ENCODE measurements at regions not wholly inside any gene's neighbourhood (a gene's known extent, or its start where the extent isn't known, plus 50 kb on each side); places are given as distances from the start of the nearest gene placed in this dataset.
"Not testable (repeated sequence)": the region's sequence is repeated elsewhere in the genome, so short reads cannot be mapped to it uniquely, and the experiment has no call there.

DNA sequence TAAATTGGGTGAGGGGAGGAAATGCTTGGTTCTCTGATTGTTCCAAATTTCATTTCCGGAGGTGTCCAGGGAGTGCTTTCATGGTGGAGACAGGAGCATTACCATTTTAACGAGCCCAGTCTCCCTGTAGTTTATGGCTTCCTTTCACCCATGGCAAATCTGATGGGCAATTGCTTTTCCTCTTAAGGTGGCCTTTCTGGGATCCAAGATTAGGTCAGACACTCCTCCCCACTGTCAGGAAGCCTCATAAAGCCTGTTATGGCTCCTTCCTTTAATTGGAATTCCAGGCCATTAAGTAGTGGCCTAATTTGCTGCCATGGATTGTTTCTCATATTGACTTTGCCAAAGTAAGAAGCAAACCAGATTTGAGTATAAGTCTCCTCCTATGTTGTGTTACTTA, 157.8 kb downstream of the PDCD6IP start:
- no peak for DNase-seq (ENCODE audit: low read depth)
- H3K4me3 ChIP-seq (ENCODE audit: low read length), result no peak overlapping the region
- TF ChIP-seq, protein P1, sequence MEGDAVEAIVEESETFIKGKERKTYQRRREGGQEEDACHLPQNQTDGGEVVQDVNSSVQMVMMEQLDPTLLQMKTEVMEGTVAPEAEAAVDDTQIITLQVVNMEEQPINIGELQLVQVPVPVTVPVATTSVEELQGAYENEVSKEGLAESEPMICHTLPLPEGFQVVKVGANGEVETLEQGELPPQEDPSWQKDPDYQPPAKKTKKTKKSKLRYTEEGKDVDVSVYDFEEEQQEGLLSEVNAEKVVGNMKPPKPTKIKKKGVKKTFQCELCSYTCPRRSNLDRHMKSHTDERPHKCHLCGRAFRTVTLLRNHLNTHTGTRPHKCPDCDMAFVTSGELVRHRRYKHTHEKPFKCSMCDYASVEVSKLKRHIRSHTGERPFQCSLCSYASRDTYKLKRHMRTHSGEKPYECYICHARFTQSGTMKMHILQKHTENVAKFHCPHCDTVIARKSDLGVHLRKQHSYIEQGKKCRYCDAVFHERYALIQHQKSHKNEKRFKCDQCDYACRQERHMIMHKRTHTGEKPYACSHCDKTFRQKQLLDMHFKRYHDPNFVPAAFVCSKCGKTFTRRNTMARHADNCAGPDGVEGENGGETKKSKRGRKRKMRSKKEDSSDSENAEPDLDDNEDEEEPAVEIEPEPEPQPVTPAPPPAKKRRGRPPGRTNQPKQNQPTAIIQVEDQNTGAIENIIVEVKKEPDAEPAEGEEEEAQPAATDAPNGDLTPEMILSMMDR (conservative IDR thresholded peaks at IDR 0.05; ENCODE audit: low read depth, low read length), result no peak

DNA sequence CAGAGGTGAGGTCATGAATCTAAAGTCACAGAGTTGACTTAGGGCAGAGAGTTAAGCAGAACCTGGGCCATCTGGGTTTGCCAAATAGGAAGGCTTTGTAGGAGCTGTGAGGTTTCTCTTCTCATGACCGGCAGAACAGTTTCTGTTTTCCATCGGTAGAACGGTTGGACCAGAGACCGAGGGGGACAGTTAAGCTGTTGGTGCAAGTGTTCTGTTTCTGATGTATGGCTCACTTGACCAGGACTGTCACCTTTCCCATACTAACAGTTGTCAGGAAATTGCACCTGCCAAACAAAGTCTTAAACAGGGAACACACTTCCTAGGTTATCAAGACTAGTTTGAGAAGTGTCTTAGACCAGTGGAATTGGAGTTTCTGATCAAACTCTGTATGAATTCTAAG, 158.3 kb downstream of the PDCD6IP start:
- DNase-seq (ENCODE audit: low read depth), result no peak
- TF ChIP-seq, protein P1 (conservative IDR thresholded peaks at IDR 0.05; ENCODE audit: low read depth, low read length), result no peak

DNA sequence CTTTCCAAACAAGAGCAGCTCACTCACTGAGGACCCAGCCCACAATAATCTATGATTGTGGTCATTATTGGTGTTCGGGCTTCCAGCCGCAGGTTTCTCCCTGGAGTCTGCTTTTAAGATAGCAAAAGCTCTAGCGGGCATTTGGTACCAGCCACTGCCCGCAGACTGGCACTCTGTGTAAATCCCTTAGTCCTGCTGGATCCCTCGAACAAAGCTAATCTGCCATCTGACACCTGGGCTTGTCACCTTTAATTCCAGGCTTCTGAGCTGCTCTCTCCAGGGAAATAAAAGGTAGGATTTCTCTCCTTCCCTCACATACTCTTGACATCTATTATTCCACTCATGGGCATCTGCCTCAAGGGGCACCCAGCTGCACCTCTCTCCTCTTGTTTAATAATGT, 158.7 kb downstream of the PDCD6IP start:
- TF ChIP-seq, protein P1 (conservative IDR thresholded peaks at IDR 0.05; ENCODE audit: low read depth, low read length), result no peak
- H3K4me3 ChIP-seq (ENCODE audit: low read length), result no peak overlapping the region
- no peak for DNase-seq (ENCODE audit: low read depth)

More for the DNA sequence above, 158.3 kb downstream of the PDCD6IP start:
- no peak overlapping the region for H3K4me3 ChIP-seq (ENCODE audit: low read length)

DNA sequence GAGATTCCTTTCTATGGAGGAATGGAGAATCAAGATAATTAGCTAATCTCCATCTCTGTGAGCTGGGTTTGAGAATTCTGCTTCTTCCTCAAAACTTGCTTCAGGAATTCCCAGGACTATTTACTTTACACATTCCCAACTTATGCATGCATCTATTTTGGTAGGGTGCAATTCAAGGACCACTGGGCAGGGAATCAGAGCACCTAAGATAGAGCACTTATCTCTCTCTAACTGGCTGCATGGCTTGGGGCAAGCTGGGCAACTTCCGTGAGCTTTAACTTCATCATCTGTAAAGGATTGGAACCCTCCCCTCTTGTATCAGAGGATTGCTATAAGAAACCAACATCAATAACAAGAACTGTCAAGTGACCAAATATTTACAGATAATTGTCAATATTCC, 160.2 kb downstream of the PDCD6IP start:
- no peak for DNase-seq (ENCODE audit: low read depth)
- H3K4me3 ChIP-seq (ENCODE audit: low read length), result no peak overlapping the region
- TF ChIP-seq, protein P1 (conservative IDR thresholded peaks at IDR 0.05; ENCODE audit: low read depth, low read length), result no peak

DNA sequence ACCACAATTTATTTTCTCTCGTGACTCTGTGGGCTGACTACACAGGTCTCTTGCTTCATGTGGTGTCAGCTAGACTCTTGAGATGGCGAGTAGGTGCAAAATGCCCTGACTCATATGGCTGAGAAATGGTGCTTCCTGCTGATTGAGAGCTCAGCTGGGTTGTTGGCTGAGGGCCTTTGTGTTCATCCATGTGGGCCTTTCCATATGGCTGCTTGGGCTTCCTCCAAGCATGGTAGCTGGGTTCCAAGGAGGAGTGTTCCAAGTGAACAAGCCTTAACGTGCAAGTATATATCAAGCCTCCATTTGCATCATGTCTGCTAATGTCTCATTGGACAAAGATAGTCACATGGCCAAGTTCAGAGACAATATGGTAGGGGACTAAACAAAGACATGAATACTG, 164.0 kb downstream of the PDCD6IP start:
- DNase-seq (ENCODE audit: low read depth), result no peak
- TF ChIP-seq, protein P1 (conservative IDR thresholded peaks at IDR 0.05; ENCODE audit: low read depth, low read length), result no peak
- H3K4me3 ChIP-seq (ENCODE audit: low read length), result no peak overlapping the region

DNA sequence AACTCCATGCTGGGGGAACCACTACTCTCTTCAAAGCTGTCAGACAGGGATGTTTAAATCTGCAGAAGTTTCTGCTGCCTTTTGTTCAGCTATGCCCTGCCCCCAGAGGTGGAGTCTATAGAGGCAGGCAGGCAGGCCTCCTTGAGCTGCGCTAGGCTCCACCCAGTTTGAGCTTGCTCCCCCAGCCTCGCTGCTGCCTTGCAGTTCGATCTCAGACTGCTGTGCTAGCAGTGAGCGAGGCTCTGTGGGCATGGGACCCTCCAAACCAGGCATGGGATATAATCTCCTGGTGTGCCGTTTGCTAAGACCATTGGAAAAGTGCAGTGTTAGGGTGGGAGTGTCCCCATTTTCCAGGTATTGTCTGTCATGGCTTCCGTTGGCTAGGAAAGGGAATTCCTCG, 171.8 kb downstream of the PDCD6IP start:
- H3K4me3 ChIP-seq (ENCODE audit: low read length); DNase-seq (ENCODE audit: low read depth): not testable (repeated sequence)

DNA sequence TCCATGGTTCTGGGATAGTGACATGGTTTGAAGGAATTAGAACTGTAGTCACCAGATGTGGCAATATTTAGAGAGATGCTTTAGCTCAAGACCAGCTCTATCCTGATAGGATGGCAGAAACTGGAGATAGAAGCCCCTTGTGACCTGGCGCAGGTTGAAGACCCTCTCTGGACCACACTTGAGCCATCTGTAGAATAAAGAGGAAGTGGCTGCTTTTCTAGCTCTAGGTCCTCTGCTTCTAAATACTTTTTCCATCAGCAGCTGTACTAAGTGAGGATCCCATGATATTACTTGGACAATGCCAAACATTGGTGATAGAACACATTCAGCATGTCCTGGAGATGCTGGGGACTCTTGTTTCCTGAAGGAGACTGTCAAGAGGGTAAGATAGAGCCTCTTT, 172.6 kb downstream of the PDCD6IP start:
- TF ChIP-seq, protein P1 (conservative IDR thresholded peaks at IDR 0.05; ENCODE audit: low read depth, low read length), result no peak
- H3K4me3 ChIP-seq (ENCODE audit: low read length), result no peak overlapping the region
- DNase-seq (ENCODE audit: low read depth), result no peak

DNA sequence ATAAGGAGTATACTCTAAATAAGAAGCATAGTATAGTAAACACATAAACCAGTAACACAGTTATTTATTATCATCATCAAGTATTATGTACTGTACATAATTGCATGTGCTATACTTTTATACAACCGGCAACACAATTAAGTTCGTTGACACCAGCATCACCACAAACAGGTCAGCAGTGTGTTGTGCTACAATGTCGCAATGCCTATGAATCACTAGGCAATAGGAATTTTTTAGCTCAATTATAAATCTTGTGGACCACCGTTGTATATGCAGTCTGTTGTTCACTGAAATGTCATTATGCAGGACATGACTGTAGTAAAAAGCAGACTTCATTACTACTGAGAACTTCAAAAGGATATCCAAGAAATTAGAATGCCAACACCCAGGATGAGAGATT, 177.0 kb downstream of the PDCD6IP start:
- TF ChIP-seq, protein P1 (conservative IDR thresholded peaks at IDR 0.05; ENCODE audit: low read depth, low read length), result no peak
- H3K4me3 ChIP-seq (ENCODE audit: low read length), result no peak overlapping the region
- no peak for DNase-seq (ENCODE audit: low read depth)

All from retinal pigment epithelial cell (primary cell).